ENCODE measurements at regions not wholly inside any gene's neighbourhood (a gene's known extent, or its start where the extent isn't known, plus 50 kb on each side); places are given as distances from the start of the nearest gene placed in this dataset.

- no peak for TF ChIP-seq CTCF (IDR thresholded peaks at IDR 0.05; ENCODE audit: poor library complexity, severe bottlenecking)
- H3K27ac ChIP-seq (ENCODE audit: poor library complexity, severe bottlenecking), result no peak overlapping the region
- H3K36me3 ChIP-seq (ENCODE audit: low read depth), result no peaks in the 10 kb centered on the region
- no peak overlapping the region for H3K4me3 ChIP-seq (ENCODE audit: severe bottlenecking)
- H3K27me3 ChIP-seq (ENCODE audit: insufficient read depth, poor library complexity, severe bottlenecking), result no peaks in the 10 kb centered on the region
- DNase-seq (ENCODE audit: low spot score) (no peak), ATAC-seq (ENCODE audit: low read depth) (0 out of 3 replicates have a peak, but pooled peaks have one; percentile 22)
- H3K4me1 ChIP-seq (ENCODE audit: insufficient read depth, poor library complexity, severe bottlenecking), result peaks cover 14% of the 10 kb centered on the region
- no peaks in the 10 kb centered on the region for H3K9me3 ChIP-seq (ENCODE audit: severe bottlenecking)
Observed at GRCh38 chr18:22868831-22869230, 64.3 kb upstream of the RBBP8 start.

- no peak overlapping the region for H3K27ac ChIP-seq (ENCODE audit: poor library complexity, severe bottlenecking)
- ATAC-seq (ENCODE audit: low read depth), result no peak
Observed at GRCh38 chr18:22871809-22872525, 61.2 kb upstream of the RBBP8 start.

GRCh38 chr18:22872900-22873537 lies 60.1 kb upstream of the RBBP8 start:
- Histone ChIP-seq H3K4me1 (ENCODE audit: insufficient read depth, poor library complexity, severe bottlenecking) (peaks cover 7% of the 10 kb centered on the region), H3K36me3 (ENCODE audit: low read depth) (no peaks in the 10 kb centered on the region), H3K27ac (ENCODE audit: poor library complexity, severe bottlenecking) (no peak overlapping the region), H3K27me3 (ENCODE audit: insufficient read depth, poor library complexity, severe bottlenecking) (no peaks in the 10 kb centered on the region), H3K9me3 (ENCODE audit: severe bottlenecking) (no peaks in the 10 kb centered on the region), H3K4me3 (ENCODE audit: severe bottlenecking) (no peak overlapping the region)
- ATAC-seq (ENCODE audit: low read depth) (no peak), DNase-seq (ENCODE audit: low spot score) (no peak)
- no peak for TF ChIP-seq CTCF (IDR thresholded peaks at IDR 0.05; ENCODE audit: poor library complexity, severe bottlenecking)

More at GRCh38 chr18:22871809-22872525, 61.2 kb upstream of the RBBP8 start:
- Histone ChIP-seq H3K9me3 (ENCODE audit: severe bottlenecking) (no peaks in the 10 kb centered on the region), H3K36me3 (ENCODE audit: low read depth) (no peaks in the 10 kb centered on the region), H3K4me1 (ENCODE audit: insufficient read depth, poor library complexity, severe bottlenecking) (peaks cover 7% of the 10 kb centered on the region), H3K27me3 (ENCODE audit: insufficient read depth, poor library complexity, severe bottlenecking) (no peaks in the 10 kb centered on the region), H3K4me3 (ENCODE audit: severe bottlenecking) (no peak overlapping the region)
- TF ChIP-seq CTCF (IDR thresholded peaks at IDR 0.05; ENCODE audit: poor library complexity, severe bottlenecking), result no peak
- no peak for DNase-seq (ENCODE audit: low spot score)

GRCh38 chr18:22879293-22879692 lies 53.8 kb upstream of the RBBP8 start:
- DNase-seq (ENCODE audit: low spot score), result no peak
- TF ChIP-seq CTCF (IDR thresholded peaks at IDR 0.05; ENCODE audit: poor library complexity, severe bottlenecking), result no peak
- H3K27ac ChIP-seq (ENCODE audit: poor library complexity, severe bottlenecking), result no peak overlapping the region
- no peaks in the 10 kb centered on the region for H3K9me3 ChIP-seq (ENCODE audit: severe bottlenecking)
- no peaks in the 10 kb centered on the region for H3K36me3 ChIP-seq (ENCODE audit: low read depth)
- H3K4me1 ChIP-seq (ENCODE audit: insufficient read depth, poor library complexity, severe bottlenecking), result no peaks in the 10 kb centered on the region
- H3K4me3 ChIP-seq (ENCODE audit: severe bottlenecking), result no peak overlapping the region
- ATAC-seq (ENCODE audit: low read depth), result no peak
- H3K27me3 ChIP-seq (ENCODE audit: insufficient read depth, poor library complexity, severe bottlenecking), result no peaks in the 10 kb centered on the region

- no peak for TF ChIP-seq CTCF (IDR thresholded peaks at IDR 0.05; ENCODE audit: poor library complexity, severe bottlenecking)
- ATAC-seq (ENCODE audit: low read depth), result no peak
- DNase-seq (ENCODE audit: low spot score), result no peak
- Histone ChIP-seq H3K27ac (ENCODE audit: poor library complexity, severe bottlenecking) (no peak overlapping the region), H3K4me3 (ENCODE audit: severe bottlenecking) (no peak overlapping the region), H3K9me3 (ENCODE audit: severe bottlenecking) (no peaks in the 10 kb centered on the region), H3K36me3 (ENCODE audit: low read depth) (no peaks in the 10 kb centered on the region), H3K27me3 (ENCODE audit: insufficient read depth, poor library complexity, severe bottlenecking) (no peaks in the 10 kb centered on the region), H3K4me1 (ENCODE audit: insufficient read depth, poor library complexity, severe bottlenecking) (no peaks in the 10 kb centered on the region)
Observed at GRCh38 chr18:22882084-22882483, 51.0 kb upstream of the RBBP8 start.
